Right cardiac atrium (tissue), 5 donors: ENCODE measurements at regions not wholly inside any gene's neighbourhood (a gene's known extent, or its start where the extent isn't known, plus 50 kb on each side); places are given as distances from the start of the nearest gene placed in this dataset.

Experiments used
- ATAC-seq, 2 donors: fragments of 200-7000 bp; cut with Tn5 transposase; one replicate each; pipeline versions ENCODE4 v1.8.0 to v1.9.1; 2020; ENCODE audit warnings: moderate library complexity in 2 of 2, mild to moderate bottlenecking in 1 of 2
- DNase-seq, 3 donors: peaks; one replicate each; pipeline ENCODE4 v3.0.0-alpha.2; 2020
- H3K27ac ChIP-seq: one replicate; pipeline ENCODE4 v1.5.1; 2013; ENCODE audit warnings: mild to moderate bottlenecking, low read length, control low read depth, moderate library complexity
- H3K27me3 ChIP-seq: one replicate; pipeline ENCODE4 v1.6.1; 2013; ENCODE audit not compliant: control insufficient read depth, insufficient read depth
- H3K4me1 ChIP-seq: one replicate; pipeline ENCODE4 v1.6.1; 2013; ENCODE audit warnings: low read length; ENCODE audit not compliant: control insufficient read depth, insufficient read depth
- H3K4me3 ChIP-seq: one replicate; pipeline ENCODE4 v1.5.1; 2013; ENCODE audit warnings: low read length, control low read depth
- H3K9me3 ChIP-seq: one replicate; pipeline ENCODE4 v1.6.1; 2013; ENCODE audit warnings: low read length; ENCODE audit not compliant: control insufficient read depth
- whole genome bisulfite sequencing: extraction: QIAGEN DNeasy Blood & Tissue Kit; methylation state at CpG from one replicate; pipeline ENCODE4 v1.1.7; 2013; 5-methylcytosine and 5-hydroxymethylcytosine counted together
- intact Hi-C, 4 donors: fragments of 100-400 bp; cut with DNase I; formaldehyde crosslinking; loops; one replicate each; pipeline versions ENCODE4 v1.11.0 to v1.14.0; 2022 to 2023
- donor health status: healthy with polysubstance abuse.
- donor health status: DM: no; HTN: yes; CAD: no.
- donor health status: DM: no; HTN: no; CAD: no.
- donor health status: DM: no; HTN: yes; CAD: no; lungs with severe emphysema.
- donor health status: DM: yes; HTN: yes; CAD: no.

DNA sequence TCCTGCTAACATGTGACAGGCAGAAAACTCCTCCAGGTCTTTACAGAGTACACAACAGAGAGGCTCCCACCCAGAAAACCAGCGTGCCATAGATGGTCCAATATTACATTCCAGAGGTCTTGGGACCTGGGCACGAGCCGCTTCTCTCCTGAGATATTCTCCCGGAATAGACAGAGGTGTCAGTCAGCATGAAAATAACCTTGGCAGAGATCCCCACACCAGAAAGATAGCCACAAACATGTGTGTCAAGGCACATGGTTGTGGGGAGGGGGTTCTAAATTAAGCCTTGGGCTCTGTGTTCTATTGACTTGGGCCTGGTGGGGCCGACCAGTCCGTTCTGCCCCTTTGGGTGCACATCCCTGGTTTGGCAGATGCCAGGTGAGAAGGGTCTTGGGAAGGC lies 78.4 kb downstream of the BOD1 start:
- peak in 1 of 3 donors; percentile 54 for DNase-seq
- Histone ChIP-seq H3K4me1 (peaks cover 2% of the 10 kb centered on the region), H3K27me3 (no peaks in the 10 kb centered on the region), H3K27ac (peak overlapping the region; percentile 69), H3K4me3 (no peak overlapping the region), H3K9me3 (no peaks in the 10 kb centered on the region)
- WGBS: 60% methylated on average over 6 of the region's 6 CpGs
- peak; percentile 69 to 75 for ATAC-seq
- intact Hi-C loops: no loop called here

DNA sequence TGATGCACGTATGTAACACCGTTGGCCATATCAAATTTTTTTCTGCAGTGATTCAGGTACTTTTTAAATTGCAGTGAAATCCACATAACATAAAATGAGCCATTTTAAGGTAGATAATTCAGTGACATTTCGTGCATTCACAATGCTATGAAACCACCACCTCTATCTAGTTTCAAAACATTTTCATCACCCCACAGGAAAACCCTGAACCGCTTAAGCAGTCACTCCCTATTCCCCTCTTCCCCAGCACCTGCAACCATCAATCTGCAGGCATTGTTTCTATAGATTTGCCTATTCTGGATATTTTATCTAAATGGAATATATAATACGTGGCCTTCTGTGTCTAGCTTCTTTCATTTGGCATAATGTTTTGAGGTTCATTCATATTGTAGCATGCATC lies 79.2 kb downstream of the BOD1 start:
- Histone ChIP-seq H3K27me3 (no peaks in the 10 kb centered on the region), H3K4me1 (no peaks in the 10 kb centered on the region), H3K9me3 (no peaks in the 10 kb centered on the region), H3K27ac (no peak overlapping the region), H3K4me3 (no peak overlapping the region)
- intact Hi-C loops: no loop called here
- ATAC-seq: no peak
- DNase-seq: no peak
- WGBS: 82% methylated on average over 5 of the region's 5 CpGs

GRCh38 chr5:173535976-173536639 lies 80.3 kb downstream of the BOD1 start:
- intact Hi-C loops: no loop called here
- no peak overlapping the region for H3K4me3 ChIP-seq
- no peaks in the 10 kb centered on the region for H3K27me3 ChIP-seq
- no peak for DNase-seq
- 83% methylated on average over 3 of the region's 3 CpGs for WGBS
- H3K4me1 ChIP-seq: no peaks in the 10 kb centered on the region
- H3K9me3 ChIP-seq: no peaks in the 10 kb centered on the region
- no peak for ATAC-seq
- H3K27ac ChIP-seq: no peak overlapping the region

GRCh38 chr5:173535166-173535975 lies 81.1 kb downstream of the BOD1 start:
- Histone ChIP-seq H3K4me1 (no peaks in the 10 kb centered on the region), H3K9me3 (no peaks in the 10 kb centered on the region), H3K4me3 (no peak overlapping the region), H3K27me3 (no peaks in the 10 kb centered on the region), H3K27ac (no peak overlapping the region)
- DNase-seq (no peak), ATAC-seq (no peak)
- intact Hi-C loops: no loop called here
- 82% methylated on average over 1 of the region's 1 CpG for WGBS

GRCh38 chr5:173534664-173535063 lies 81.8 kb downstream of the BOD1 start:
- ATAC-seq (no peak), DNase-seq (no peak)
- Histone ChIP-seq H3K4me3 (no peak overlapping the region), H3K27ac (no peak overlapping the region), H3K9me3 (no peaks in the 10 kb centered on the region), H3K4me1 (no peaks in the 10 kb centered on the region), H3K27me3 (no peaks in the 10 kb centered on the region)
- WGBS: 41% methylated on average over 2 of the region's 2 CpGs
- intact Hi-C loops: no loop called here

DNA sequence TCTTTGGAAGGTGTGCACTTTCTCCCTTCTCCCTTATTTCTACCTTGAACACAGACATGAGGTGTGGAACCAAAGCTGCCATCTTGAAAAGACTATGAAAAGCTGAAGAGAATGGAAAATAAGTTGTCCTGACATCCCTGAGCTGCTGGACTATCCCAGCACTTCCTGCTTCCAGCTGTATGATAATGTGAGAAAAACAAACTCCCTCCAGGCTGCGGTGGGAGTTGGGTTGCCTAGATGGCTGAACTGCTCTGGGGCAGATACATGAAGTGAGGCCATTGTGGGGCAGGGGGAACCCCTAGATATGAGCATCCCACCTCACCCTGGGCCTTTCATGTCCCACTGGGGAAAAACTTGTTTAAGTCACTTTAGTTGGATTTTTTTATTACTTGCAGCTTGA lies 82.4 kb downstream of the BOD1 start:
- ATAC-seq (no peak), DNase-seq (no peak)
- H3K4me3 ChIP-seq: no peak overlapping the region
- no peaks in the 10 kb centered on the region for H3K27me3 ChIP-seq
- no peaks in the 10 kb centered on the region for H3K9me3 ChIP-seq
- no peaks in the 10 kb centered on the region for H3K4me1 ChIP-seq
- H3K27ac ChIP-seq: no peak overlapping the region
- WGBS: 21% methylated on average over 1 of the region's 1 CpG
- intact Hi-C loops: no loop called here

GRCh38 chr5:173532689-173533250 lies 83.7 kb downstream of the BOD1 start:
- no peak overlapping the region for H3K4me3 ChIP-seq
- ATAC-seq (no peak), DNase-seq (no peak)
- no peaks in the 10 kb centered on the region for H3K27me3 ChIP-seq
- H3K4me1 ChIP-seq: no peaks in the 10 kb centered on the region
- no peak overlapping the region for H3K27ac ChIP-seq
- no peaks in the 10 kb centered on the region for H3K9me3 ChIP-seq
- intact Hi-C loops: no loop called here
- 83% methylated on average over 6 of the region's 6 CpGs for WGBS

- WGBS: 81% methylated on average over 9 of the region's 9 CpGs
- Histone ChIP-seq H3K4me3 (no peak overlapping the region), H3K27ac (no peak overlapping the region), H3K4me1 (no peaks in the 10 kb centered on the region), H3K27me3 (no peaks in the 10 kb centered on the region), H3K9me3 (no peaks in the 10 kb centered on the region)
- intact Hi-C loops: no loop called here
- no peak for ATAC-seq
- no peak for DNase-seq
Observed at GRCh38 chr5:173531863-173532262, 84.6 kb downstream of the BOD1 start.

GRCh38 chr5:173530547-173530946 lies 85.9 kb downstream of the BOD1 start:
- 81% methylated on average over 4 of the region's 4 CpGs for WGBS
- Histone ChIP-seq H3K4me3 (no peak overlapping the region), H3K27me3 (no peaks in the 10 kb centered on the region), H3K9me3 (no peaks in the 10 kb centered on the region), H3K4me1 (no peaks in the 10 kb centered on the region), H3K27ac (no peak overlapping the region)
- ATAC-seq (no peak), DNase-seq (no peak)
- intact Hi-C loops: no loop called here

- H3K27ac ChIP-seq: no peak overlapping the region
- no peaks in the 10 kb centered on the region for H3K4me1 ChIP-seq
- H3K9me3 ChIP-seq: no peaks in the 10 kb centered on the region
- H3K4me3 ChIP-seq: no peak overlapping the region
- intact Hi-C loops: no loop called here
- 84% methylated on average over 3 of the region's 3 CpGs for WGBS
- H3K27me3 ChIP-seq: no peaks in the 10 kb centered on the region
- no peak for DNase-seq
- ATAC-seq: no peak
Observed at GRCh38 chr5:173529861-173530260, 86.6 kb downstream of the BOD1 start.

DNA sequence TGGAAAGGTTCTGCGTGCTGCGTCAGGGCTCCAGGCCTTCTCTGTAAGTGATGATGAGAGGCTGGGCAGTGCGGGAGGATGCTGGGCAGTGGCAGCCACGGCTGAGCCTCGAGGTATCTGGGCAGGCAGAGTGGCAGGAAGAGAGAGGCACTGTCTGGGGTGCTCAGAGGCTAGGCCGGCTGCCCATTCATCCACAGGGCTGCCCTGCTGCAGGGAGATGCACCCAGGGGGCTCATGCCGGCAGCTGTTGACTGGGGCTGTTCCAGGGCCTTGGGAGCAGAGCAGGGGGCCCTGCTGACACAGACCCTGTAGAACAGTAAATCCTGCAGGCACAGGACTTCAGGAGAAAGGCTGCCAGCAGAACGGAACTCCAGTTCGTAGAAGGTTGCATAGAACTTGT lies 88.8 kb downstream of the BOD1 start:
- Histone ChIP-seq H3K27me3 (no peaks in the 10 kb centered on the region), H3K9me3 (no peaks in the 10 kb centered on the region), H3K4me3 (no peak overlapping the region), H3K4me1 (no peaks in the 10 kb centered on the region), H3K27ac (no peak overlapping the region)
- 83% methylated on average over 9 of the region's 9 CpGs for WGBS
- intact Hi-C loops: no loop called here
- DNase-seq (no peak), ATAC-seq (no peak)
